ENCODE measurements at regions not wholly inside any gene's neighbourhood (a gene's known extent, or its start where the extent isn't known, plus 50 kb on each side); places are given as distances from the start of the nearest gene placed in this dataset.

GRCh38 chr6:21953831-21954801 is 342.7 kb downstream of the PRL start:
- no peak overlapping the region for H3K27ac ChIP-seq (ENCODE audit: low read depth, low read length)

GRCh38 chr6:21955053-21955595 is 341.7 kb downstream of the PRL start:
- H3K27ac ChIP-seq (ENCODE audit: low read depth, low read length): no peak overlapping the region

More at GRCh38 chr6:21953831-21954801, 342.7 kb downstream of the PRL start:
- Histone ChIP-seq H4K20me1 (ENCODE audit: control insufficient read depth, insufficient read depth, low read depth, low read length) (no peaks in the 10 kb centered on the region), H3K9me3 (ENCODE audit: control insufficient read depth, insufficient read depth, low read length) (no peaks in the 10 kb centered on the region), H3K9me2 (replicated peaks; ENCODE audit: control insufficient read depth, low read length) (no peaks in the 10 kb centered on the region), H3K4me3 (ENCODE audit: low read length) (no peak overlapping the region), H3K27me3 (ENCODE audit: control insufficient read depth, low read length) (peaks cover 3% of the 10 kb centered on the region; the same call in 1 of the 2 replicates), H3K4me2 (ENCODE audit: low read length) (no peak overlapping the region), H3K79me2 (ENCODE audit: control insufficient read depth, low read length) (no peaks in the 10 kb centered on the region), H3K36me3 (ENCODE audit: control insufficient read depth, low read length) (no peaks in the 10 kb centered on the region), H3K4me1 (ENCODE audit: control insufficient read depth, low read length) (no peaks in the 10 kb centered on the region), H3F3A (ENCODE audit: control insufficient read depth, insufficient read depth) (no peaks in the 10 kb centered on the region)
- TF ChIP-seq EZH2phosphoT487 (IDR thresholded peaks at IDR 0.05; ENCODE audit: borderline replicate concordance, low read length): no peak
- TF ChIP-seq, protein P1, sequence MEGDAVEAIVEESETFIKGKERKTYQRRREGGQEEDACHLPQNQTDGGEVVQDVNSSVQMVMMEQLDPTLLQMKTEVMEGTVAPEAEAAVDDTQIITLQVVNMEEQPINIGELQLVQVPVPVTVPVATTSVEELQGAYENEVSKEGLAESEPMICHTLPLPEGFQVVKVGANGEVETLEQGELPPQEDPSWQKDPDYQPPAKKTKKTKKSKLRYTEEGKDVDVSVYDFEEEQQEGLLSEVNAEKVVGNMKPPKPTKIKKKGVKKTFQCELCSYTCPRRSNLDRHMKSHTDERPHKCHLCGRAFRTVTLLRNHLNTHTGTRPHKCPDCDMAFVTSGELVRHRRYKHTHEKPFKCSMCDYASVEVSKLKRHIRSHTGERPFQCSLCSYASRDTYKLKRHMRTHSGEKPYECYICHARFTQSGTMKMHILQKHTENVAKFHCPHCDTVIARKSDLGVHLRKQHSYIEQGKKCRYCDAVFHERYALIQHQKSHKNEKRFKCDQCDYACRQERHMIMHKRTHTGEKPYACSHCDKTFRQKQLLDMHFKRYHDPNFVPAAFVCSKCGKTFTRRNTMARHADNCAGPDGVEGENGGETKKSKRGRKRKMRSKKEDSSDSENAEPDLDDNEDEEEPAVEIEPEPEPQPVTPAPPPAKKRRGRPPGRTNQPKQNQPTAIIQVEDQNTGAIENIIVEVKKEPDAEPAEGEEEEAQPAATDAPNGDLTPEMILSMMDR (IDR thresholded peaks at IDR 0.05; ENCODE audit: low read depth, low read length, poor library complexity, severe bottlenecking): no peak

GRCh38 chr6:21955951-21956350 is 340.9 kb downstream of the PRL start:
- no peaks in the 10 kb centered on the region for H3K79me2 ChIP-seq (ENCODE audit: control insufficient read depth, low read length)

More at GRCh38 chr6:21955053-21955595, 341.7 kb downstream of the PRL start:
- no peaks in the 10 kb centered on the region for H4K20me1 ChIP-seq (ENCODE audit: control insufficient read depth, insufficient read depth, low read depth, low read length)
- H3K4me1 ChIP-seq (ENCODE audit: control insufficient read depth, low read length): no peaks in the 10 kb centered on the region
- no peaks in the 10 kb centered on the region for H3F3A ChIP-seq (ENCODE audit: control insufficient read depth, insufficient read depth)
- TF ChIP-seq EZH2phosphoT487 (IDR thresholded peaks at IDR 0.05; ENCODE audit: borderline replicate concordance, low read length): no peak
- TF ChIP-seq, protein P1 (IDR thresholded peaks at IDR 0.05; ENCODE audit: low read depth, low read length, poor library complexity, severe bottlenecking): no peak
- no peak overlapping the region for H3K4me3 ChIP-seq (ENCODE audit: low read length)
- H3K9me3 ChIP-seq (ENCODE audit: control insufficient read depth, insufficient read depth, low read length): no peaks in the 10 kb centered on the region
- no peaks in the 10 kb centered on the region for H3K79me2 ChIP-seq (ENCODE audit: control insufficient read depth, low read length)
- peaks cover 3% of the 10 kb centered on the region; the same call in 1 of the 2 replicates for H3K27me3 ChIP-seq (ENCODE audit: control insufficient read depth, low read length)
- H3K36me3 ChIP-seq (ENCODE audit: control insufficient read depth, low read length): no peaks in the 10 kb centered on the region
- no peaks in the 10 kb centered on the region for H3K9me2 ChIP-seq (replicated peaks; ENCODE audit: control insufficient read depth, low read length)
- H3K4me2 ChIP-seq (ENCODE audit: low read length): no peak overlapping the region

More at GRCh38 chr6:21955951-21956350, 340.9 kb downstream of the PRL start:
- no peak overlapping the region for H3K4me3 ChIP-seq (ENCODE audit: low read length)
- H3K4me2 ChIP-seq (ENCODE audit: low read length): no peak overlapping the region
- no peaks in the 10 kb centered on the region for H3K4me1 ChIP-seq (ENCODE audit: control insufficient read depth, low read length)
- H4K20me1 ChIP-seq (ENCODE audit: control insufficient read depth, insufficient read depth, low read depth, low read length): no peaks in the 10 kb centered on the region
- H3K36me3 ChIP-seq (ENCODE audit: control insufficient read depth, low read length): no peaks in the 10 kb centered on the region
- no peak overlapping the region for H3K27ac ChIP-seq (ENCODE audit: low read depth, low read length)
- H3F3A ChIP-seq (ENCODE audit: control insufficient read depth, insufficient read depth): no peaks in the 10 kb centered on the region
- no peaks in the 10 kb centered on the region for H3K27me3 ChIP-seq (ENCODE audit: control insufficient read depth, low read length)
- no peaks in the 10 kb centered on the region for H3K9me3 ChIP-seq (ENCODE audit: control insufficient read depth, insufficient read depth, low read length)
- TF ChIP-seq, protein P1 (IDR thresholded peaks at IDR 0.05; ENCODE audit: low read depth, low read length, poor library complexity, severe bottlenecking): no peak
- TF ChIP-seq EZH2phosphoT487 (IDR thresholded peaks at IDR 0.05; ENCODE audit: borderline replicate concordance, low read length): no peak
- no peaks in the 10 kb centered on the region for H3K9me2 ChIP-seq (replicated peaks; ENCODE audit: control insufficient read depth, low read length)

All from DOHH2 (cell line).